ENCODE measurements at regions not wholly inside any gene's neighbourhood (a gene's known extent, or its start where the extent isn't known, plus 50 kb on each side); places are given as distances from the start of the nearest gene placed in this dataset.

GRCh38 chr5:174852143-174852542 lies 127.8 kb downstream of the MSX2 start:
- H3K27ac Mint-ChIP-seq, result no peak overlapping the region
- no peaks in the 10 kb centered on the region for H3K4me1 Mint-ChIP-seq
- peaks cover 4% of the 10 kb centered on the region for H3K27me3 Mint-ChIP-seq

GRCh38 chr5:174850565-174851169 lies 126.3 kb downstream of the MSX2 start:
- Mint-ChIP-seq H3K36me3 (no peaks in the 10 kb centered on the region), H3K4me1 (no peaks in the 10 kb centered on the region), H3K27ac (no peak overlapping the region), H3K9me3 (peaks cover 6% of the 10 kb centered on the region), H3K4me3 (no peak overlapping the region), H3K27me3 (peaks cover 4% of the 10 kb centered on the region)

More at GRCh38 chr5:174852143-174852542, 127.8 kb downstream of the MSX2 start:
- Mint-ChIP-seq H3K9me3 (peaks cover 6% of the 10 kb centered on the region), H3K36me3 (no peaks in the 10 kb centered on the region), H3K4me3 (no peak overlapping the region)

DNA sequence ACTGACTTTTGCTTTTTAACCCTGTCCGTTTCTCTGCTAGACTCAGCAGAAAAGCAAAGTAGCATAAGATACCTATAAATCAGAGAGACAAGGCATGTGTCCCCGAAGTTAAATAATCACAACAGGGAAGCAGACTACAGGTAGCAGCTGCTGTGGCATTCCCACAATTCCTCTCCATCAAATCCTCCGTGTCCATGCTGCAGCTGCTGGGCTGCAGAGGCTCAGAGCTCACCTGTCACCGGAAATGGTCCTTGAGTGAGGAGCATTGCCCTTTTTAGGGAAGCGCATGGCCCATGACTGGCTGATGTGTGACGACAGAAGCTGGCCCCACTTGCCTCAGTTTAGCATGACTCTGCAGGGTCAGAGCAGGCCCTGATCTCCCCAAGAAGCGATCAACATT lies 125.0 kb downstream of the MSX2 start:
- Mint-ChIP-seq H3K9me3 (peaks cover 6% of the 10 kb centered on the region), H3K4me3 (no peak overlapping the region), H3K4me1 (no peaks in the 10 kb centered on the region), H3K27ac (no peak overlapping the region), H3K27me3 (peaks cover 4% of the 10 kb centered on the region), H3K36me3 (no peaks in the 10 kb centered on the region)

DNA sequence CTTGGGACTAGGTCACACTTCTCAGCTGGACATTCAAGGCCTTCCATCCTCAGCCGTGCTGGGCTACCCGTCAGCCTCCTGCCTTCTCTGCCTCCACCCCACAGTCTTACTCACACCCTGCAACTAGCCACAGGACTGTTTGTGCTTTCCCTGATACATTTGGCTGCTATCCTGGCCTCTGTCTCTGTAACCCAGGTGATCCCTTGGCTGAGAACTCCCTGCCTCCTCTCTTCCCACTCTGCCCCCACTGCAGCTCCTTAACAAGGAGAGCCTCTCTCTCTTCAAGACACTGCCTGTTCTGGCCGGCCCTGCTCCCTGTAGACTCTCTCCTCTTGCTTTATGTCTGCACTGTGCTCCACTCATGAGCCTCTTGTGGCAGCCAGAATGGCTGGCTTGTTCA lies 120.6 kb downstream of the MSX2 start:
- Mint-ChIP-seq H3K9me3 (peaks cover 6% of the 10 kb centered on the region), H3K4me3 (no peak overlapping the region), H3K36me3 (peaks cover 1% of the 10 kb centered on the region), H3K4me1 (no peaks in the 10 kb centered on the region), H3K27ac (no peak overlapping the region), H3K27me3 (peaks cover 8% of the 10 kb centered on the region)

GRCh38 chr5:174843263-174844250 lies 119.2 kb downstream of the MSX2 start:
- peaks cover 1% of the 10 kb centered on the region for H3K36me3 Mint-ChIP-seq
- no peak overlapping the region for H3K4me3 Mint-ChIP-seq
- H3K27me3 Mint-ChIP-seq, result peaks cover 9% of the 10 kb centered on the region
- H3K27ac Mint-ChIP-seq, result no peak overlapping the region
- H3K4me1 Mint-ChIP-seq, result no peaks in the 10 kb centered on the region
- H3K9me3 Mint-ChIP-seq, result peaks cover 3% of the 10 kb centered on the region

- Mint-ChIP-seq H3K4me1 (no peaks in the 10 kb centered on the region), H3K36me3 (peaks cover 1% of the 10 kb centered on the region), H3K4me3 (no peak overlapping the region), H3K27ac (no peak overlapping the region), H3K9me3 (no peaks in the 10 kb centered on the region), H3K27me3 (peaks cover 15% of the 10 kb centered on the region)
These were observed 116.1 kb downstream of the MSX2 start for GRCh38 chr5:174840435-174840834.

DNA sequence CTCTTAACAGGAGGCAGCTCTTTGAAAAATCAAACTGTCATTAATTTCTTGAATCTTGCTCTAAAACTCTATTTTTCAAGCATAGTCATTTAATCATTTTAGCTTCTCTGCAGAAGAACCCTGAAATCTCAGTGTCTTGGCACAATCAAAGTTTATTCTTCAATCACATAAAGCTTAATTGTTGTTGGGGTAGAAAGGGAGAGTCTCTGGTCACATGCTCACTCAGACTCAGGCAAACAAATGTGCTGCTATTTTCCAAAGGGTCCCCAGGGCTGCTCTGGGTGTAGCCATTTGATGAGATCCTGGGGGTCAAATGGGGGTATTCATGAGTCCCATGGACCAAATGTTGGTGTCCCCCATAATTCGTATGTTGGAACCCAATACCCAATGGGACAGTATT lies 114.8 kb downstream of the MSX2 start:
- Mint-ChIP-seq H3K27me3 (peaks cover 16% of the 10 kb centered on the region), H3K4me3 (no peak overlapping the region), H3K9me3 (no peaks in the 10 kb centered on the region), H3K4me1 (no peaks in the 10 kb centered on the region), H3K36me3 (peaks cover 1% of the 10 kb centered on the region), H3K27ac (no peak overlapping the region)

GRCh38 chr5:174837919-174838902 lies 113.8 kb downstream of the MSX2 start:
- Mint-ChIP-seq H3K27me3 (peaks cover 16% of the 10 kb centered on the region), H3K27ac (no peak overlapping the region), H3K4me1 (no peaks in the 10 kb centered on the region), H3K9me3 (no peaks in the 10 kb centered on the region), H3K4me3 (no peak overlapping the region), H3K36me3 (peaks cover 1% of the 10 kb centered on the region)

DNA sequence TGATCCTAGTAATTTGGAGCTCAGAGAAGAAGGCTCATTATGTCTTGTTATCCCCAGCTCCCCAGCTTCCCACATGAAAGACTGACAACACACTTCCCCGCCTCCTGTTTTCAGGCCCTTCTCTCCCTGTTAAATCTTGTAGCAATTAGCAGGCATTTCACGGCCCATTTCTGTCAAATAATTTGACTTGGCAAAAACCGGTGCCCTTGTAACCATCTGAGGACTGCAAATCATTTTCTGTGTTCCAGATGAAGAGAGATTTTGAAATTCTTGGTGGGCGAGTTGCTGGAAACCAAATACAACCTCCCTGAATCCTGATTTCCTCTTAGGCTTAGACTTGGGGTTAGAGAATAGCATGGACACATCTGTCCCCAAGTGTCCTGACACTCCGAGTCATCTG lies 109.7 kb downstream of the MSX2 start:
- Mint-ChIP-seq H3K27ac (no peak overlapping the region), H3K4me3 (no peak overlapping the region), H3K9me3 (no peaks in the 10 kb centered on the region), H3K36me3 (no peaks in the 10 kb centered on the region), H3K27me3 (peaks cover 16% of the 10 kb centered on the region), H3K4me1 (no peaks in the 10 kb centered on the region)

GRCh38 chr5:174832811-174833210 lies 108.4 kb downstream of the MSX2 start:
- Mint-ChIP-seq H3K27ac (no peak overlapping the region), H3K9me3 (no peaks in the 10 kb centered on the region), H3K4me1 (no peaks in the 10 kb centered on the region), H3K27me3 (peaks cover 12% of the 10 kb centered on the region), H3K4me3 (no peak overlapping the region), H3K36me3 (no peaks in the 10 kb centered on the region)

GRCh38 chr5:174832025-174832424 lies 107.6 kb downstream of the MSX2 start:
- H3K27me3 Mint-ChIP-seq, result peaks cover 8% of the 10 kb centered on the region
- no peaks in the 10 kb centered on the region for H3K4me1 Mint-ChIP-seq
- no peak overlapping the region for H3K27ac Mint-ChIP-seq
- H3K36me3 Mint-ChIP-seq, result no peaks in the 10 kb centered on the region
- H3K9me3 Mint-ChIP-seq, result no peaks in the 10 kb centered on the region
- no peak overlapping the region for H3K4me3 Mint-ChIP-seq

DNA sequence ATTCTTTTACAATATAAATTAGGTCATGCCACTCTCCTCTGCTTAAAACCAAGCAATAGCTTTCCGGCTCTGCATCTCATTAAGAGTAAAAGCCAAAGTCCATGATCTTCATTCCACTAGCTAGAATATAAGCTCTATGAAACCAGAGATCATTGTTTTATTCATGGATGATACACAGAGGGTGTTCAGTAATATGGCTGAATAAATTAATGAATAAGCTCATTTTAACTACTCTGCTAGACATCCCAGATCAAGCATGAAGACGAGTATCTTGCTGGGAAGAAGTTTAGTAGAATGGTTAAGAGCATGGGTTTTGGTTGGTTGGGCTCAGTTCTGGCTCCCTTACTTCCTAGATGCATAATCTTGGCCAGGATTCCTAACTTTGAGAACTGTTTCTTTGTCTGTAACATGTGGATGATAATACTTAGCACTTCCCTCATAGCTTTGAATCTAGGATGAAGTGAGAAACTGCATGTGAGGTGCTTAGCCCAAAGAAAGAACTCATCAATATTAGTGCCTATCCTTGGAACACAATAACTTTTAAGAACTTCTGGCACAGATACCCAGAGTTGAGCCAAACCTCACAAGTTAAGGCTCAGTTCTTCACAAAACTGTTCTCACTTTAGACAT lies 106.8 kb downstream of the MSX2 start:
- no peaks in the 10 kb centered on the region for H3K9me3 Mint-ChIP-seq
- no peak overlapping the region for H3K4me3 Mint-ChIP-seq
- no peaks in the 10 kb centered on the region for H3K4me1 Mint-ChIP-seq
- H3K27ac Mint-ChIP-seq, result no peak overlapping the region
- peaks cover 8% of the 10 kb centered on the region for H3K27me3 Mint-ChIP-seq
- H3K36me3 Mint-ChIP-seq, result no peaks in the 10 kb centered on the region

GRCh38 chr5:174829511-174829864 lies 105.1 kb downstream of the MSX2 start:
- Mint-ChIP-seq H3K9me3 (no peaks in the 10 kb centered on the region), H3K4me1 (no peaks in the 10 kb centered on the region), H3K36me3 (no peaks in the 10 kb centered on the region), H3K4me3 (no peak overlapping the region), H3K27ac (no peak overlapping the region), H3K27me3 (peaks cover 5% of the 10 kb centered on the region)

DNA sequence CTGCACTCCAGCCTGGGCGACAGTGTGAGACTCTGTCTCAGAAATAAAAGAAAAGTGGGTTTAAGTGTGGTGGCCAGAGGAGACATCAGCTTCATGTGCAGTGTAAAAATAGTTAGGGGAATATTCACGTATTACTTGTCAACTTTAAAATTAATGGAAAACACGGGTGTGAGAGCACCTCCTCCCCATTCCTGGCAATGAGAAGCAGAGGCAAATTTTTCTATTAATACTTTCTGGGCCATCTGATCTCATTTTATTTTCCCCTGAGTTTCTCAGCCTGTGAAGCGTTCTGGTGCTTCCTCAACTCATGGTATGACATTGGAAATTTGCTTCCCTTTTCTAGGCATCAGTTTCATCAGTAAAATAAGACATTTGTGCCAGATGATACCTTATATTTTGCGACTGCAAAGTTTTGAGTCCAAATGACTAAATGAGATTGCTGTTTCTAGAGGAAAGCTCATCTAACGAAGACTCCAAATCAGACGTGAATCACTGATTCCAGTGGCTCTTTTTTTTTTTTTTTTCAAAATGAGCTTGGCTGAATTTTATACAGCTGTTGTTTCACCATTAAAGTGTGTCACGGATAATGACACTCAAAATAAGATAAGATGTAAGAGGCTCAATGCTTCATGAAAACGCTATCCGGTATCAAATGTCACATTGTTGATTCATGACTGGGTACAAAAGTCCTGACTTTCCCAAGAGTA lies 104.6 kb downstream of the MSX2 start:
- Mint-ChIP-seq H3K9me3 (no peaks in the 10 kb centered on the region), H3K36me3 (no peaks in the 10 kb centered on the region), H3K4me3 (no peak overlapping the region), H3K27ac (no peak overlapping the region), H3K4me1 (no peaks in the 10 kb centered on the region), H3K27me3 (peaks cover 5% of the 10 kb centered on the region)
